H9 (cell line): ENCODE measurements at regions not wholly inside any gene's neighbourhood (a gene's known extent, or its start where the extent isn't known, plus 50 kb on each side); places are given as distances from the start of the nearest gene placed in this dataset.

Experiments used
- DNase-seq: peaks from one replicate; pipeline ENCODE4 v3.0.0-alpha.2; 2017
- H2AFZ ChIP-seq: one replicate; pipeline ENCODE4 v1.6.1; 2013; ENCODE audit warnings: mild to moderate bottlenecking, low read length, control low read depth, moderate library complexity
- H2AK5ac ChIP-seq: 2 replicates; pipeline ENCODE4 v1.6.1; 2013; ENCODE audit warnings: low read length, control low read depth, mixed read lengths; ENCODE audit not compliant: insufficient read length
- H2BK120ac ChIP-seq: one replicate; pipeline ENCODE4 v1.6.1; 2013; ENCODE audit warnings: low read depth, mild to moderate bottlenecking, low read length, control low read depth, inconsistent platforms; ENCODE audit not compliant: poor library complexity, severe bottlenecking
- H2BK12ac ChIP-seq: 2 replicates; pipeline ENCODE4 v1.6.1; 2013; ENCODE audit warnings: low read length, control low read depth, mixed read lengths, low read depth; ENCODE audit not compliant: insufficient read length
- H2BK15ac ChIP-seq: 2 replicates; pipeline ENCODE4 v1.6.1; 2013; ENCODE audit warnings: low read depth, low read length, control low read depth
- H2BK20ac ChIP-seq: one replicate; pipeline ENCODE4 v1.6.1; 2013; ENCODE audit warnings: low read depth, mild to moderate bottlenecking, low read length, control low read depth, inconsistent platforms; ENCODE audit not compliant: poor library complexity, severe bottlenecking
- H2BK5ac ChIP-seq: 2 replicates; pipeline ENCODE4 v1.6.1; 2013; ENCODE audit warnings: low read length, control low read depth, mixed read lengths; ENCODE audit not compliant: insufficient read length
- H3K14ac ChIP-seq: 2 replicates; pipeline ENCODE4 v1.6.1; 2013; ENCODE audit warnings: low read length, control low read depth; ENCODE audit not compliant: insufficient read depth
- H3K18ac ChIP-seq: 2 replicates; pipeline ENCODE4 v1.6.1; 2013; ENCODE audit warnings: low read depth, mild to moderate bottlenecking, mixed read lengths, low read length, control low read depth; ENCODE audit not compliant: insufficient read length
- H3K23ac ChIP-seq: 2 replicates; pipeline ENCODE4 v1.6.1; 2013; ENCODE audit warnings: low read length, control low read depth, mixed read lengths, low read depth; ENCODE audit not compliant: insufficient read length
- H3K23me2 ChIP-seq: 2 replicates; pipeline ENCODE4 v1.6.1; 2013; ENCODE audit warnings: low read depth, mild to moderate bottlenecking, mixed read lengths, low read length, control low read depth; ENCODE audit not compliant: insufficient read length, poor library complexity, severe bottlenecking
- H3K27ac ChIP-seq: 2 replicates; pipeline ENCODE4 v1.5.1; 2013; ENCODE audit warnings: low read length, control low read depth, mixed read lengths, low read depth; ENCODE audit not compliant: insufficient read length
- H3K27me3 ChIP-seq: 2 replicates; pipeline ENCODE4 v1.6.1; 2013; ENCODE audit warnings: low read length, control low read depth, inconsistent platforms; ENCODE audit not compliant: insufficient read depth
- H3K4ac ChIP-seq: 2 replicates; pipeline ENCODE4 v1.6.1; 2013; ENCODE audit warnings: low read depth, mild to moderate bottlenecking, control low read depth, inconsistent platforms, low read length, moderate library complexity
- H3K4me1 ChIP-seq: 2 replicates; pipeline ENCODE4 v1.6.1; 2013; ENCODE audit warnings: low read length, control low read depth, inconsistent platforms; ENCODE audit not compliant: insufficient read depth
- H3K4me2 ChIP-seq: 2 replicates; pipeline ENCODE4 v1.6.1; 2013; ENCODE audit warnings: low read length, control low read depth, mixed read lengths; ENCODE audit not compliant: insufficient read length, insufficient read depth
- H3K56ac ChIP-seq: 2 replicates; pipeline ENCODE4 v1.6.1; 2013; ENCODE audit warnings: low read depth, mild to moderate bottlenecking, mixed read lengths, low read length, control low read depth; ENCODE audit not compliant: insufficient read length
- H3K79me1 ChIP-seq: 2 replicates; pipeline ENCODE4 v1.6.1; 2013; ENCODE audit warnings: low read depth, mild to moderate bottlenecking, moderate library complexity, low read length, control low read depth, inconsistent platforms; ENCODE audit not compliant: insufficient read depth, poor library complexity, severe bottlenecking
- H3K79me2 ChIP-seq: 2 replicates; pipeline ENCODE4 v1.6.1; 2013; ENCODE audit warnings: low read length, control low read depth, inconsistent platforms; ENCODE audit not compliant: insufficient read depth
- H3K9ac ChIP-seq: 2 replicates; pipeline ENCODE4 v1.6.1; 2013; ENCODE audit warnings: low read length, control low read depth, mixed read lengths; ENCODE audit not compliant: insufficient read length; ENCODE audit errors: extremely low read depth
- H3K9me3 ChIP-seq: one replicate; pipeline ENCODE4 v1.6.1; 2013; ENCODE audit warnings: low read depth, low read length, inconsistent platforms; ENCODE audit not compliant: control insufficient read depth
- H3T11ph ChIP-seq: one replicate; pipeline ENCODE4 v1.6.1; 2013; ENCODE audit warnings: mild to moderate bottlenecking, low read length, control low read depth, inconsistent platforms
- H4K20me1 ChIP-seq: one replicate; pipeline ENCODE4 v1.6.1; 2013; ENCODE audit not compliant: control insufficient read depth, insufficient read length, insufficient read depth
- H4K5ac ChIP-seq: 2 replicates; pipeline ENCODE4 v1.6.1; 2013; ENCODE audit warnings: low read depth, mild to moderate bottlenecking, mixed read lengths, low read length, control low read depth; ENCODE audit not compliant: insufficient read length
- H4K8ac ChIP-seq: replicated peaks from 2 replicates; pipeline ENCODE4 v1.6.1; 2013; ENCODE audit warnings: low read length, control low read depth, mixed read lengths, low read depth; ENCODE audit not compliant: insufficient read length
- H4K91ac ChIP-seq: 2 replicates; pipeline ENCODE4 v1.6.1; 2013; ENCODE audit warnings: low read depth, mild to moderate bottlenecking, moderate library complexity, mixed read lengths, low read length, control low read depth; ENCODE audit not compliant: insufficient read length
- H3K27ac Mint-ChIP-seq, 3 experiments: 2 replicates in 2 of 3; 3 replicates in 1 of 3; pipeline ENCODE4 v1.8.0; 2020 to 2021; ENCODE audit warnings: mixed read lengths in 3 of 3, mild to moderate bottlenecking in 1 of 3, moderate library complexity in 1 of 3
- H3K27me3 Mint-ChIP-seq: 2 replicates; pipeline ENCODE4 v1.8.0; 2021; ENCODE audit warnings: low read depth, mild to moderate bottlenecking, moderate library complexity, mixed read lengths
- H3K36me3 Mint-ChIP-seq, 3 experiments: 2 replicates in 2 of 3; 3 replicates in 1 of 3; pipeline ENCODE4 v1.8.0; 2020 to 2021; ENCODE audit warnings: low read depth in 3 of 3, mixed read lengths in 3 of 3; ENCODE audit not compliant: insufficient read depth in 1 of 3
- H3K4me1 Mint-ChIP-seq, 2 experiments: 2 replicates each; pipeline ENCODE4 v1.8.0; 2020; ENCODE audit warnings: mixed read lengths in 2 of 2
- H3K4me3 Mint-ChIP-seq, 2 experiments: 2 replicates in 1 of 2; 3 replicates in 1 of 2; pipeline ENCODE4 v1.8.0; 2020 to 2021; ENCODE audit warnings: mild to moderate bottlenecking in 2 of 2, mixed read lengths in 2 of 2, moderate library complexity in 1 of 2
- H3K9me3 Mint-ChIP-seq, 2 experiments: 2 replicates in 1 of 2; 3 replicates in 1 of 2; pipeline ENCODE4 v1.8.0; 2020; ENCODE audit warnings: mild to moderate bottlenecking in 2 of 2, mixed read lengths in 2 of 2, moderate library complexity in 1 of 2
- WGBS: extraction: QIAGEN DNeasy Blood & Tissue Kit; methylation state at CpG from one replicate; pipeline ENCODE4 v1.1.7; 2013; ENCODE audit warnings: missing lambda C conversion rate, low lambda C conversion rate, mixed read lengths; ENCODE audit not compliant: insufficient read length; ENCODE audit errors: extremely low coverage; 5-methylcytosine and 5-hydroxymethylcytosine counted together
- TF ChIP-seq, protein P1 (sequence below): fragments of 200-600 bp; sonication (generic); conservative IDR thresholded peaks from 3 replicates; pipeline ENCODE4 v1.8.0; 2021; ENCODE audit warnings: antibody characterized with exemption, mild to moderate bottlenecking

DNA sequence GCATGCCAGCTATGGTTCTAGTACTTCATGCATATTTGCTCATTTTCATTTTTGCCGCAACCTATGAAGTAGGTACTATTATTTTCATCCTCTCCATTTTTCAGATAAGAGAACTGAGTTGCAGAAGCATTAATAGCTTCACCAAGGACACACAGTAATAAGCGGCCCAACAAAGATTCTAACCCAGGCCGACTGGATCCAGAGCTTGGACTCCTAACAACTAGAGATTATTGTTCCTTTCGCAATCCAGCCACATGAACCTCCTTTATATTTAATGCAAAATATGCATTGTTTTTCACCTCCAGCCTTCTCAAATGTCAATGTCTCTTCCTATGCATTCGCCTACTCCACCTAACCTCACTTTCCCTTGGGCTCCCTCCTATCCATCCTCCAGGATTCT is 148.3 kb downstream of the CCDC34 start:
- WGBS: no CpG with 5 or more reads among the region's 5 CpGs
- Histone ChIP-seq H2BK20ac (no peak overlapping the region), H3K18ac (no peak overlapping the region), H3K23ac (no peak overlapping the region), H2BK5ac (no peak overlapping the region), H4K20me1 (no peaks in the 10 kb centered on the region), H3K9ac (no peak overlapping the region), H3K4ac (no peak overlapping the region), H2BK15ac (no peak overlapping the region), H3K4me2 (no peak overlapping the region), H3K79me2 (no peaks in the 10 kb centered on the region), H3K27me3 (no peaks in the 10 kb centered on the region), H3T11ph (no peak overlapping the region), H3K56ac (no peak overlapping the region), H2AK5ac (no peak overlapping the region), H3K14ac (no peak overlapping the region), H4K5ac (no peak overlapping the region), H4K91ac (no peak overlapping the region), H3K4me1 (peaks cover 4% of the 10 kb centered on the region; the same call in 1 of the 2 replicates), H3K27ac (no peak overlapping the region), H3K79me1 (no peaks in the 10 kb centered on the region), H4K8ac (no peak overlapping the region), H2AFZ (no peak overlapping the region), H3K23me2 (no peaks in the 10 kb centered on the region), H3K9me3 (no peaks in the 10 kb centered on the region), H2BK120ac (no peak overlapping the region), H2BK12ac (no peak overlapping the region)
- no peak for DNase-seq
- Mint-ChIP-seq H3K4me3 (no peak overlapping the region), H3K9me3 (no peaks in the 10 kb centered on the region; a peak in 1 of 5 replicates), H3K27me3 (no peaks in the 10 kb centered on the region), H3K4me1 (peaks cover 47 to 58% of the 10 kb centered on the region in 2 experiments), H3K36me3 (peaks cover 0 to 43% (median 31%) of the 10 kb centered on the region in 3 experiments; a peak in 5 of 7 replicates), H3K27ac (peak overlapping the region in 1 of 3 experiments; percentile 15; a peak in 3 of 7 replicates)
- TF ChIP-seq, protein P1, sequence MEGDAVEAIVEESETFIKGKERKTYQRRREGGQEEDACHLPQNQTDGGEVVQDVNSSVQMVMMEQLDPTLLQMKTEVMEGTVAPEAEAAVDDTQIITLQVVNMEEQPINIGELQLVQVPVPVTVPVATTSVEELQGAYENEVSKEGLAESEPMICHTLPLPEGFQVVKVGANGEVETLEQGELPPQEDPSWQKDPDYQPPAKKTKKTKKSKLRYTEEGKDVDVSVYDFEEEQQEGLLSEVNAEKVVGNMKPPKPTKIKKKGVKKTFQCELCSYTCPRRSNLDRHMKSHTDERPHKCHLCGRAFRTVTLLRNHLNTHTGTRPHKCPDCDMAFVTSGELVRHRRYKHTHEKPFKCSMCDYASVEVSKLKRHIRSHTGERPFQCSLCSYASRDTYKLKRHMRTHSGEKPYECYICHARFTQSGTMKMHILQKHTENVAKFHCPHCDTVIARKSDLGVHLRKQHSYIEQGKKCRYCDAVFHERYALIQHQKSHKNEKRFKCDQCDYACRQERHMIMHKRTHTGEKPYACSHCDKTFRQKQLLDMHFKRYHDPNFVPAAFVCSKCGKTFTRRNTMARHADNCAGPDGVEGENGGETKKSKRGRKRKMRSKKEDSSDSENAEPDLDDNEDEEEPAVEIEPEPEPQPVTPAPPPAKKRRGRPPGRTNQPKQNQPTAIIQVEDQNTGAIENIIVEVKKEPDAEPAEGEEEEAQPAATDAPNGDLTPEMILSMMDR: no peak
